CD8-positive, alpha-beta memory T cell (primary cell): ENCODE measurements at regions not wholly inside any gene's neighbourhood (a gene's known extent, or its start where the extent isn't known, plus 50 kb on each side); places are given as distances from the start of the nearest gene placed in this dataset.

Source experiments
- CTCF ChIA-PET: fragments of 350-600 bp; sonication (Branson Sonifier 250); formaldehyde crosslinking; loops from one replicate; lab custom pipeline; 2021; ENCODE audit warnings: antibody characterized with exemption; lab: Charles Lee
- POLR2A ChIA-PET: fragments of 350-600 bp; sonication (Branson Sonifier 250); formaldehyde crosslinking; loops from one replicate; lab custom pipeline; 2021; ENCODE audit warnings: antibody characterized with exemption; lab: Charles Lee
- DNase-seq, 5 donors: peaks; one replicate each; pipeline versions ENCODE4 v3.0.0 to v3.0.0-alpha.2; 2020 to 2022; ENCODE audit warnings: mixed read lengths in 1 of 5
- H3K27ac ChIP-seq: one replicate; pipeline ENCODE4 v1.7.0; 2013; ENCODE audit warnings: low read depth, mild to moderate bottlenecking, low read length, moderate library complexity
- H3K27me3 ChIP-seq: 2 replicates; pipeline ENCODE4 v1.7.0; 2013; ENCODE audit warnings: low read length, mild to moderate bottlenecking; ENCODE audit not compliant: insufficient read depth, poor library complexity, severe bottlenecking
- H3K36me3 ChIP-seq: 2 replicates; pipeline ENCODE4 v1.7.0; 2013; ENCODE audit warnings: mild to moderate bottlenecking, low read length, moderate library complexity; ENCODE audit not compliant: insufficient read depth
- H3K4me1 ChIP-seq: 2 replicates; pipeline ENCODE4 v1.7.0; 2013; ENCODE audit warnings: mild to moderate bottlenecking, low read length, moderate library complexity; ENCODE audit not compliant: insufficient read depth
- H3K4me3 ChIP-seq: 2 replicates; pipeline ENCODE4 v1.7.0; 2013; ENCODE audit warnings: mild to moderate bottlenecking, low read length
- H3K9me3 ChIP-seq: 2 replicates; pipeline ENCODE4 v1.7.0; 2013; ENCODE audit warnings: mild to moderate bottlenecking, low read length
- H3K27ac Mint-ChIP-seq, 8 donors: one replicate each; pipeline ENCODE4 v1.8.0; 2020 to 2021; ENCODE audit warnings: mixed read lengths in 8 of 8, mild to moderate bottlenecking in 6 of 8, inconsistent platforms in 3 of 8, moderate library complexity in 3 of 8
- H3K27me3 Mint-ChIP-seq, 2 donors: one replicate each; pipeline ENCODE4 v1.8.0; 2020 to 2021; ENCODE audit warnings: mixed read lengths in 2 of 2, mild to moderate bottlenecking in 1 of 2, moderate library complexity in 1 of 2
- H3K36me3 Mint-ChIP-seq, 3 donors: one replicate each; pipeline ENCODE4 v1.8.0; 2020 to 2021; ENCODE audit warnings: mixed read lengths in 3 of 3, inconsistent platforms in 1 of 3, mild to moderate bottlenecking in 1 of 3
- H3K4me1 Mint-ChIP-seq, 3 donors: one replicate each; pipeline ENCODE4 v1.8.0; 2020 to 2021; ENCODE audit warnings: mixed read lengths in 3 of 3, inconsistent platforms in 1 of 3, mild to moderate bottlenecking in 1 of 3
- H3K4me3 Mint-ChIP-seq, 7 donors: one replicate each; pipeline ENCODE4 v1.8.0; 2020 to 2021; ENCODE audit warnings: mixed read lengths in 7 of 7, mild to moderate bottlenecking in 6 of 7, moderate library complexity in 4 of 7, inconsistent platforms in 2 of 7
- H3K9me3 Mint-ChIP-seq, 5 donors: one replicate each; pipeline ENCODE4 v1.8.0; 2020 to 2022; ENCODE audit warnings: mixed read lengths in 5 of 5, mild to moderate bottlenecking in 3 of 5, moderate library complexity in 2 of 5, inconsistent platforms in 1 of 5

DNA sequence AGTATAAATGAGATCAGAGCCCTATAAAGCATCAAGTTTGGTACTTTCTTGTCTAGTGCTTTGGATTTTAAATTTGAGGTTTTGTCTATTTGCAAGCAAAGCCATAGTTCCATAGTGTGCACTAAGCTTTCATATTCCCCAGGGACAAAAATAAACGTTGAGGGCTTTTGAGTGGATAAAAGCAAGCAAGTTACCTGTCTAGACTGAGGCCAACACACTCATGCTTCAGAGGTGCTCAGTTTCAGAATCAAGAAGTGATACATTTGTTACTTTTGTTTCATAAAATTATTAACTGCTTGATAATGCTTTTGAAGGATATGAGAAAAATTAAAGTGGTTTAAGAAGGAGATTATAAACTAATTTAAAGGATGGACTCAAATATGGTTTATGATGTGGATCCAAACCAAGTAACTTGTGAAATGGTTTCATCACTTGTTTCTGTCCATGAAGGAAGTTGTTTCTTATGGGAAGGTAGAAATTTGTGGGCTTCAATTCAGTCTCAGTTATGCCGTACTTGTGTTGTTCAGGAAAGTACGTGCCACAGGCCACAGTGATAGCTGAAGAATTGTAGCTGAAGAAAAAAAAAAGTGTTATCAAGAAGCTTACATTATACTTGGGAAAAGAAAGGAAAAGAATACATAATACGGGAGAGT lies 71.2 kb downstream of the CHRM3 start:
- Histone ChIP-seq H3K4me1 (no peaks in the 10 kb centered on the region), H3K27me3 (no peaks in the 10 kb centered on the region), H3K9me3 (no peaks in the 10 kb centered on the region), H3K4me3 (no peak overlapping the region), H3K36me3 (no peaks in the 10 kb centered on the region), H3K27ac (no peak overlapping the region)
- H3K9me3 Mint-ChIP-seq = peaks cover 0 to 6% (median 3%) of the 10 kb centered on the region in 5 donors
- ChIA-PET CTCF (no interaction called here), POLR2A (no interaction called here)
- H3K27me3 Mint-ChIP-seq = peaks cover 0 to 3% of the 10 kb centered on the region in 2 donors
- no peaks in the 10 kb centered on the region for H3K36me3 Mint-ChIP-seq
- peaks cover 0 to 18% (median 7%) of the 10 kb centered on the region in 3 donors for H3K4me1 Mint-ChIP-seq
- H3K4me3 Mint-ChIP-seq = peak overlapping the region in 4 of 7 donors; percentile 25 to 68 (median 42)
- DNase-seq = no peak
- H3K27ac Mint-ChIP-seq = peak overlapping the region in 2 of 8 donors; percentile 20 to 85

DNA sequence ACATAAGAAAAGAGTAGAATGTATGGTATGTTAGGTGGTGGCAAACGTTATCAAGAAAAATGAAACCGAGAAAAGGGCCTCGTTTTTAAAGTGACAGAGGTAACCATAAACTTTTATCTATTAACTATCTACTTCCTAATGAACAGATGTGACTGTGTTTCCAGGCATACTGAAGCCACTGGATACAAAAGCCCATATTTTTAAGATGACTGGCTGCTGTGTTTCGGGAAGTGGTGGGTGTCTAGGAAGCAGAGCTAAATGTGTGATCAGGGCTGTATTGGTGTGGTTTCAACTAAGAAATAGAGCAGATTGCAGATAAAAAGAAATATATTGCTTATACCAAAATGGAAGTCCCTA lies 71.8 kb downstream of the CHRM3 start:
- H3K4me3 Mint-ChIP-seq = peak overlapping the region in 2 of 7 donors; percentile 56 to 68
- H3K4me1 Mint-ChIP-seq = peaks cover 0 to 18% (median 7%) of the 10 kb centered on the region in 3 donors
- Histone ChIP-seq H3K27me3 (no peaks in the 10 kb centered on the region), H3K4me1 (no peaks in the 10 kb centered on the region), H3K9me3 (no peaks in the 10 kb centered on the region), H3K36me3 (no peaks in the 10 kb centered on the region), H3K27ac (no peak overlapping the region), H3K4me3 (no peak overlapping the region)
- no peak for DNase-seq
- POLR2A ChIA-PET = no interaction called here
- H3K36me3 Mint-ChIP-seq = no peaks in the 10 kb centered on the region
- CTCF ChIA-PET = no interaction called here
- peaks cover 0 to 3% of the 10 kb centered on the region in 2 donors for H3K27me3 Mint-ChIP-seq
- peak overlapping the region in 1 of 8 donors; percentile 85 for H3K27ac Mint-ChIP-seq
- H3K9me3 Mint-ChIP-seq = peaks cover 0 to 6% (median 3%) of the 10 kb centered on the region in 5 donors

DNA sequence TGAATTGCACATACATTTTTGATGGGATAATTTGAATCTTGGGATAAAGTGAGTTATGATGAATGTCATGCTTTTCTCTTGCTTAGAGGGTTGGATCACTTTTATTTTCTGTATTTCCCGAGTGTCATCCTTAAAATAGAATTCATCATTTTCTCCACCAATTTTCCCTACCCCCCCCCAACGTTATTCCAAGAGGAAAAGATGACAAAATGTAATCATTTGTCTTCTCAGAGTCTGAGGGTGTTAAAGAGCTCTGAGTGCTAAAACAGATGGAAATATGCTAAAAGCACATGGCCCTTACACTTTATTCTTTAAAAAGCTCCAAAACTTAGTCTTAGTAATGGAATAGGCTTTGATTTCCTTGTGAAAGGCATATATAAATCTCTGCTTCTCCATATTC lies 81.4 kb downstream of the CHRM3 start:
- CTCF ChIA-PET = no interaction called here

DNA sequence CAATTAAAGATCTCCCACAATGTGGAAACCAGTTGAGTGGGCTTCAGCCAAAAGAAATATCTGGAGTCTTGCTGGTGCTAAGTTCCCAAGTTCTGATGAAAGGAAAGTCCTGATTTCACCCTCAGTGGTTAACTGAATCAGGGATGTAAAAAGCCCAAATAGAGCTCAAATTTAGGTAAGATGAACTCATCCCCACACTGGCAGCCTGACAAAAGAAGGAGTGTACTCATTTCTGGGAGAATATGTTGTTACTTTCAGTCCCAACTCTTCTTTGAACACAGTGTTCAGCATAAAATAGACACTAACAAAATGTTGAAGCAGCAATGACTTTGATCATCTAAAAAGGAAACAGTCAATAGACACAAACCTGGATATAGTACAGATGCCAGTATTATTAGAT lies 91.7 kb downstream of the CHRM3 start:
- H3K27me3 ChIP-seq = no peaks in the 10 kb centered on the region
- no peaks in the 10 kb centered on the region for H3K9me3 ChIP-seq
- H3K27me3 Mint-ChIP-seq = no peaks in the 10 kb centered on the region
- no peak overlapping the region for H3K4me3 Mint-ChIP-seq
- no peaks in the 10 kb centered on the region for H3K4me1 ChIP-seq
- no peak for DNase-seq
- POLR2A ChIA-PET = no interaction called here
- no peaks in the 10 kb centered on the region for H3K4me1 Mint-ChIP-seq
- CTCF ChIA-PET = no interaction called here
- no peak overlapping the region for H3K4me3 ChIP-seq
- no peak overlapping the region for H3K27ac Mint-ChIP-seq
- H3K27ac ChIP-seq = no peak overlapping the region
- H3K36me3 Mint-ChIP-seq = peaks cover 0 to 3% (median 0%) of the 10 kb centered on the region in 3 donors
- peaks cover 8 to 19% (median 12%) of the 10 kb centered on the region in 5 donors for H3K9me3 Mint-ChIP-seq
- no peaks in the 10 kb centered on the region for H3K36me3 ChIP-seq

More for the DNA sequence above, 81.4 kb downstream of the CHRM3 start:
- POLR2A ChIA-PET = no interaction called here
- Histone ChIP-seq H3K27ac (no peak overlapping the region), H3K4me1 (no peaks in the 10 kb centered on the region), H3K36me3 (no peaks in the 10 kb centered on the region), H3K9me3 (no peaks in the 10 kb centered on the region), H3K4me3 (no peak overlapping the region), H3K27me3 (no peaks in the 10 kb centered on the region)
- Mint-ChIP-seq H3K4me1 (no peaks in the 10 kb centered on the region), H3K27ac (no peak overlapping the region), H3K27me3 (peaks cover 1 to 6% of the 10 kb centered on the region in 2 donors), H3K36me3 (no peaks in the 10 kb centered on the region), H3K9me3 (no peaks in the 10 kb centered on the region), H3K4me3 (no peak overlapping the region)
- DNase-seq = no peak

DNA sequence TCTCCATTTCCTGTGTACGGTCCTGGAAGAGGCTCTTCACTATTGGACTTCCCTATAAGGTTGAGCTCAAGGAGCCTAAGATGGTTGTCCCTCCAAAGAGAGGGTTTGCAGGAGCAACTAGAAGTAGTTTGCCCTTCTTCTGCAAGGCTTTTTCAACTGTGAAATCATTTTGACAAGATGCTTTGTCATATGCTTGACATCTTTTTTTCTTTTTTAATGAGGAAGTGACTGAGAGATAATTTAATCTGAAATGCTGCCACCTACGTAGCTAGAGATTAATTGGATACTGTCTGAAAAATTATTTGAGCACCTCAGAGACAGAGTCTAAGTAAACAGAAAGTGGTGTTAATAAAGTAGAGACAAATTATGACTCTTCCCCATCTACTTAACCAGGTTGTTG lies 97.0 kb downstream of the CHRM3 start:
- CTCF ChIA-PET = no interaction called here
- Mint-ChIP-seq H3K4me3 (no peak overlapping the region), H3K27me3 (peaks cover 0 to 5% of the 10 kb centered on the region in 2 donors)

DNA sequence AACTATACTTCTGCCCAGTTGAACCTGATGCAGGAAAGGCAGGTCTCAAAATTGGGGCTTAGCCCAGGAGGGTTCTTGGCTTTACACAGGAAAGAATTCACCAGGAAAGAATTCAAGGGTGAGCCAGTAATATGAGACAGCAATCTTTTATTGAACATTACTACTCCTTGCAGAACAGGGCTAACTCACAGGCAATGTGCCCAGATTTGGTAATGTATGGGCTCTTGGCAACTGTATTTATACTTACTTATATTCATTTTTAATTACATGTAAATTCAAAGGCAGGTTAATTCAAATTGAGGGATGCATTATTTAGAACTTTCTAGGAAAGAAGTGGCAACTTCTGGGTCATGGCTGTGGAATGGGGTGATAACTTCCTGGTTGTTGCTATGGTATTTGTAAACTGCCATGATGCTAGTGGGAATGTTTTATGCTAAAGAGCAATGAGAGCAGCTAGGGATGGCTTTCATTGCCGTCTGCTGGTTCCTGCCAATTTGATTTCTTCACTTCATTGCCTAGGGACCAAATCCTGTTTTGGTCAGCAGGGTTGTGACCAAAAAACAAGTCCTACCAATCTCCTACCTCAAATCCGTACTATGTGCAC lies 107.5 kb downstream of the CHRM3 start:
- DNase-seq = no peak
- Histone ChIP-seq H3K36me3 (no peaks in the 10 kb centered on the region), H3K4me1 (no peaks in the 10 kb centered on the region), H3K27ac (no peak overlapping the region), H3K27me3 (no peaks in the 10 kb centered on the region), H3K9me3 (no peaks in the 10 kb centered on the region), H3K4me3 (no peak overlapping the region)
- ChIA-PET CTCF (no interaction called here), POLR2A (no interaction called here)
- H3K4me1 Mint-ChIP-seq = no peaks in the 10 kb centered on the region
- H3K4me3 Mint-ChIP-seq = no peak overlapping the region
- H3K27ac Mint-ChIP-seq = no peak overlapping the region
- no peaks in the 10 kb centered on the region for H3K36me3 Mint-ChIP-seq
- peaks cover 0 to 3% (median 1%) of the 10 kb centered on the region in 5 donors for H3K9me3 Mint-ChIP-seq
- H3K27me3 Mint-ChIP-seq = peaks cover 2 to 12% of the 10 kb centered on the region in 2 donors

More for the DNA sequence above, 97.0 kb downstream of the CHRM3 start:
- no peaks in the 10 kb centered on the region for H3K27me3 ChIP-seq
- no peak overlapping the region for H3K27ac Mint-ChIP-seq
- H3K4me1 ChIP-seq = no peaks in the 10 kb centered on the region
- H3K9me3 Mint-ChIP-seq = peaks cover 7 to 14% (median 11%) of the 10 kb centered on the region in 5 donors
- peaks cover 0 to 3% (median 1%) of the 10 kb centered on the region in 3 donors for H3K36me3 Mint-ChIP-seq
- no peak overlapping the region for H3K27ac ChIP-seq
- DNase-seq = no peak
- H3K36me3 ChIP-seq = no peaks in the 10 kb centered on the region
- H3K9me3 ChIP-seq = no peaks in the 10 kb centered on the region
- POLR2A ChIA-PET = no interaction called here
- no peaks in the 10 kb centered on the region for H3K4me1 Mint-ChIP-seq
- H3K4me3 ChIP-seq = no peak overlapping the region

DNA sequence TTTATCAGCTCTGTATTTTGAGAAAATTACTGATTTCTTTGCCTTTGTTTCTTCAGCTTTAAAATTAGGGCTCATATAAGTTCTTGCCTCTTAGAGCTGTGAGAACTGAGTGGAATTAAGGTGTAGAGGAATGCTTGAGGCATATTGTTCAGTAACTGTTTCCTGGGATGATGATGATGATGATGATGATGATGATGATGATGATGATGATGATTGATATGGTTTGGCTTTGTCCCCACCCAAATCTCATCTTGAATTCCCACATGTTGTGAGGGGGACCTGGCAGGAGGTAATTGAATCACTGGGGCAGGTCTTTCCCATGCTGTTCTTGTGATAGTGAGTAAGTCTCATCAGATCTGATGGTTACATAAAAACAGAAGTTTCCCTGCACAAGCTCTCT lies 118.7 kb downstream of the CHRM3 start:
- no peak for DNase-seq
- H3K4me3 Mint-ChIP-seq = no peak overlapping the region
- Histone ChIP-seq H3K4me3 (no peak overlapping the region), H3K4me1 (peaks cover 5% of the 10 kb centered on the region), H3K9me3 (no peaks in the 10 kb centered on the region), H3K36me3 (no peaks in the 10 kb centered on the region), H3K27ac (no peak overlapping the region), H3K27me3 (no peaks in the 10 kb centered on the region)
- H3K4me1 Mint-ChIP-seq = peaks cover 6 to 14% (median 12%) of the 10 kb centered on the region in 3 donors
- H3K9me3 Mint-ChIP-seq = peaks cover 15 to 34% (median 28%) of the 10 kb centered on the region in 5 donors
- ChIA-PET CTCF (no interaction called here), POLR2A (no interaction called here)
- peaks cover 0 to 5% (median 2%) of the 10 kb centered on the region in 3 donors for H3K36me3 Mint-ChIP-seq
- H3K27me3 Mint-ChIP-seq = no peaks in the 10 kb centered on the region
- H3K27ac Mint-ChIP-seq = no peak overlapping the region

DNA sequence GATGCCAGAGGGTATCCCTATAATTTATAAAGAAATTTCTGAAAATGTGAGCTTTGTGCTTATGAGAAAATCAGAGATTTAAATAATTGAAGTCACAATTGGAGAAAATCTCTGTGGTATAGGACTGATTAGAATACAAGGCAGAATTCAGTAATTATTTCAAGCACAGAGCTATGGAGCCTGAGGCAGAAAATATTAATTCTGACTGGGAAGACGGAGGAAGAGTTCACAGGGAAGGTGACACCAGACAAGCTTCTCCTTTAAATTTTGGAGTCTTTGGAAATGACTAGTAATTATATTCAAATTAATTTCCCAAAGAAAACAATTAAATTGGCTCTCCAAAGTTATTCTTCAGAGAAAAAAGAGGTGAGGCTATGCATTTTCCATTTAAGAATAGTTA lies 121.5 kb downstream of the CHRM3 start:
- ChIA-PET POLR2A (no interaction called here), CTCF (no interaction called here)
- DNase-seq = no peak
- no peak overlapping the region for H3K27ac ChIP-seq
- no peaks in the 10 kb centered on the region for H3K27me3 ChIP-seq
- H3K4me1 Mint-ChIP-seq = peaks cover 0 to 2% (median 0%) of the 10 kb centered on the region in 3 donors
- no peaks in the 10 kb centered on the region for H3K9me3 ChIP-seq
- H3K4me3 Mint-ChIP-seq = no peak overlapping the region
- H3K36me3 ChIP-seq = no peaks in the 10 kb centered on the region
- peaks cover 15 to 34% (median 28%) of the 10 kb centered on the region in 5 donors for H3K9me3 Mint-ChIP-seq
- H3K36me3 Mint-ChIP-seq = peaks cover 0 to 5% (median 2%) of the 10 kb centered on the region in 3 donors
- no peak overlapping the region for H3K27ac Mint-ChIP-seq
- H3K4me1 ChIP-seq = no peaks in the 10 kb centered on the region
- H3K4me3 ChIP-seq = no peak overlapping the region
- peaks cover 0 to 2% of the 10 kb centered on the region in 2 donors for H3K27me3 Mint-ChIP-seq
